VCaP (cell line): ENCODE measurements at regions not wholly inside any gene's neighbourhood (a gene's known extent, or its start where the extent isn't known, plus 50 kb on each side); places are given as distances from the start of the nearest gene placed in this dataset.
"Not testable (repeated sequence)": the region's sequence is repeated elsewhere in the genome, so short reads cannot be mapped to it uniquely, and the experiment has no call there.

Experiments
- H3K27ac ChIP-seq: fragments of 450-650 bp; 2 replicates; pipeline ENCODE4 v1.5.1; 2017
- TF ChIP-seq, protein P1 (sequence below): fragments of 450-650 bp; conservative IDR thresholded peaks from 2 replicates; pipeline ENCODE4 v1.5.1; 2017; ENCODE audit warnings: mild to moderate bottlenecking, moderate library complexity

DNA sequence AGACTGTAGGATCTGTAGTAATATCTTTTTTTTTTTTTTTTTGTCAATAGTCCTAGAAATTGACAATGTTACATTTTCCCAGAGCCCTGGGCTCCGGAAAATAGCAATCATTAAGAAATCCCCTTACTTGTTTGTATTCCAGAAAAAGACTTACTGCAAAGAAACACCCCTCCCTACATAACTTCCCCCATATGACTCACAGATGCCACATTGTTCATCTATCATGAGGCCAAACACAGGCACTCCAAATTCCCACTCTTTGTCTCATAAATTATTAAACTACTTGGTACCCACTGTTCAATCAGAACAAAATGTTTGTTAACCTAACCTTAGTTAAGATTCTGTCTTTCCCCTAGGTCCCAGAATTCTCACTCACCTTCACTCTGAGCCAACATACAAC lies 53.5 kb downstream of the TEX51 start:
- TF ChIP-seq, protein P1, sequence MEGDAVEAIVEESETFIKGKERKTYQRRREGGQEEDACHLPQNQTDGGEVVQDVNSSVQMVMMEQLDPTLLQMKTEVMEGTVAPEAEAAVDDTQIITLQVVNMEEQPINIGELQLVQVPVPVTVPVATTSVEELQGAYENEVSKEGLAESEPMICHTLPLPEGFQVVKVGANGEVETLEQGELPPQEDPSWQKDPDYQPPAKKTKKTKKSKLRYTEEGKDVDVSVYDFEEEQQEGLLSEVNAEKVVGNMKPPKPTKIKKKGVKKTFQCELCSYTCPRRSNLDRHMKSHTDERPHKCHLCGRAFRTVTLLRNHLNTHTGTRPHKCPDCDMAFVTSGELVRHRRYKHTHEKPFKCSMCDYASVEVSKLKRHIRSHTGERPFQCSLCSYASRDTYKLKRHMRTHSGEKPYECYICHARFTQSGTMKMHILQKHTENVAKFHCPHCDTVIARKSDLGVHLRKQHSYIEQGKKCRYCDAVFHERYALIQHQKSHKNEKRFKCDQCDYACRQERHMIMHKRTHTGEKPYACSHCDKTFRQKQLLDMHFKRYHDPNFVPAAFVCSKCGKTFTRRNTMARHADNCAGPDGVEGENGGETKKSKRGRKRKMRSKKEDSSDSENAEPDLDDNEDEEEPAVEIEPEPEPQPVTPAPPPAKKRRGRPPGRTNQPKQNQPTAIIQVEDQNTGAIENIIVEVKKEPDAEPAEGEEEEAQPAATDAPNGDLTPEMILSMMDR = no peak
- H3K27ac ChIP-seq = no peak overlapping the region

DNA sequence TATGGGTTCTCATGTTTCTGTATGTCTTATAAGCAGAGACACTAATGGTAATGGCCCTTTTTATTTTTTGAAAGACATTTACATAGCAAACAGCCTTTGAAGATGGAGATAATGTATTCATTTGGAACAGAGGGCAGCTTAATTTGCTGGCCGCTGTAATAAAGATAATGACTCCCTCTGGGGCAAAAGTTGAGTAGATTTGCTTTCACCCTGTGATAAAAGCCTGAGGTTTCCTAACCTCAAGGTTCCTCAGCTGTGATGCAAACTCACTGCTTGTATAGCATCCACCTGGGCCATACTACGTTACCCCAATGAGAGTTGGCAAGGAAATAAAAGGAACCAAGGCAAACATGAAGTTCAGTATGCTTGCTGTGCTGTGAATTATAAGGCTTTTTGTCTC lies 54.8 kb downstream of the TEX51 start:
- TF ChIP-seq, protein P1 = no peak
- H3K27ac ChIP-seq = no peak overlapping the region

DNA sequence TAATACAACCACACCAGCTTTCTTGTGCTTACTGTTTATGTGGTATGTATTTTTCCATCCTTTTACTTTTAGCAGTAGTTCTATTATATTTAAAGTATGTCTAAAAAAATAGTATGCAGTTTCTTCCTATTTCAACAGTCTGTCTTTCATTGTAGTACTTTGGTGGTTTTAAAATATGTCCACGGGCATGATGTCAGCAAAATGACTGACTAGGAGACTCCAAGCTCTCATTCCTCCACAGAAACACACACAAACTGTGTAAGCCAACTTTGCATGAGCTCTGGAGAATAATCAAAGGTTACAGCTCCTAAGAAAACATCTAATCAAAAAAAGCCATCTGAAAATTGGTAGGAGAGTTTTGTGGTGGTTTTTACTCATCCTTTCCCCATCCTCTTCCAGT lies 56.1 kb downstream of the TEX51 start:
- no peak overlapping the region for H3K27ac ChIP-seq
- TF ChIP-seq, protein P1 = no peak

DNA sequence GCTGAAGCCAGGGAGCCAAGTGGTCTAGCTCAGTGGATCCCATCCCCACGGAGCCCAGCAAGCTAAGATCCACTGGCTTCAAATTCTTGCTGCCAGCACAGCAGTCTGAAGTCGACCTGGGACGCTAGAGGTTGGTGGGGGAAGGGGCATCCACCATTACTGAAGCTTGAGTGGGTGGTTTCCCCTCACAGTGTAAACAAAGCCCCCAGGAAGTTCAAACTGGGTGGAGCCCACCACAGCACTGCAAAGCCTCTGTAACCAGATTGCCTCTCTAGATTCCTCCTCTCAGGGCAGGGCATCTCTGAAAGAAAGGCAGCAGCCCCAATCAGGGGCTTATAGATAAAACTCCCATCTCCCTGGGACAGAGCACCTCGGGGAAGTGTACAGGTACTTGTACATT lies 58.1 kb downstream of the TEX51 start:
- H3K27ac ChIP-seq = not testable (repeated sequence)

DNA sequence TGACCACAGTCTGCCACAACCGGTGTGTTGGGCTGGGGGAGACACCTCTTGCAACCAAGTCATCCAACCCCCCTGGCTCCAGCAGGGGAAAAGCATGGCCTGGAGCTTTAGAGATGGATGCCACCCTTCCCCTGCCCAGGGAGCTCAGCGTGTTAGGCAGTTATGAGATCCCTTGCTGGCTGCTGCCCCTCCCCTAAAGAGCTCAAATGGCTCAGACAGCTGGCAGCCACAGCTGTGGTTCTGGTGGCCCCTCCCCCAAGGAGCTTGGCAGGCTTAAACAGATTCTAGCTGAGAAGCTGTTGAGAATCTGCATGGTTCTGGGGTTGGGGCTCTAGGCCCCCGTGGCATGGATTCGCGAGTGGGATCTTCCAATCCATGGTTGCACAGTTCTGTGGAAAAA lies 64.7 kb downstream of the TEX51 start:
- no peak overlapping the region for H3K27ac ChIP-seq
- TF ChIP-seq, protein P1 = no peak

DNA sequence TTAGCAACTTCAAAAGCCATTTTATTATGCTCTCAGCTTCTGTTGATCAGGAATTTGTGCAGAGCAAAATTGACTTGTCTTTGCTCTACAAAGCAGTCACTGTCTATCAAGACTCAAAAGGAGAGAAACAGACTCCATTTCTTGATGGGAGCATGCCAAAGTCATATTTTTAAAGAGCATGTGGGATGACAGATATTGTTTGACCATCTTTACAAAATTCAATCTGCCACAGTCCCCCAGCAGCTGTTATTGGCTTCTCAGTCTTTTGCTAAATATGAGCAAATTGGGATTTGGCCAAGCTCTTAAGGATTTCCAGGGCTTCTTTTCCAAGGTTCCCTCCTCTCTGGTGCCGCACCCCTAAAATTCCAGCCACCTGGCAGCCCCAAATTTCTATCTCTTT lies 67.9 kb downstream of the TEX51 start:
- TF ChIP-seq, protein P1 = no peak
- H3K27ac ChIP-seq = no peak overlapping the region

DNA sequence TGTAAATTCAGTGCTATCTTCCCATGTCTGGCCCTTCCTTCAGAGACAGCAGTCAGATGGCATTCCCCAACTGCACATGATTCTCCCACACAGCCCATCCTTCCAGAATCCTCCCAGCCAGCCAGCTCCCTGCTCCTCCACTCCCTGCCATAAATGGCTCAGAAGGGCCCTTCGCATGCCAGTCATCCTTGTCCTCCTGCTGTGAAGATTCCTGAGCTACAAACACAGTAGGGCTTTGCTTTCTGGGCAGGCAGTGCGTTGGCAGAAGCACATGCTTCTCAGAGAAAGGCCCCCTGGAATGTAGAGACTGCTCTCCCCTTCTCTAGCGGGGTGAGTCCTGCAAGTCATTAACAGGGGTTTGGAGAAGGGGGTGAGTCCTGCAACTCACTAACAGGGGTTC lies 71.9 kb downstream of the TEX51 start:
- no peak overlapping the region for H3K27ac ChIP-seq
- TF ChIP-seq, protein P1 = no peak

DNA sequence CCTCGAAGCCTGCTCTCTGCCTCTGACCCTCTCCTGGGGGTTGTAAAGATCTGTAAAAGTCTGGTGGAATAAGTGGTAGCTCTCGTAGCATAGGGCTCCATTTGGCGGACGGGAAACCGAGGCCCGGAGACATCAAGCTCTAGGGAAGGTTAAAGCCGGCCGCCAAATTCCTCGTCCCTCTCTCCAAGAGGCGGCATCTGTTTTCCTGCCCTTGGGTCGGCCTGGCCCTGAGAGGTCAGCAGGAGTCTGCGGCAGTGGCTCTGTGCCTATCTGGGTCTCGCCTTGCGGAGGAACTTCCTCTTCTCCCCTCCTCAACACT lies 72.4 kb downstream of the TEX51 start:
- no peak overlapping the region for H3K27ac ChIP-seq
- TF ChIP-seq, protein P1 = no peak
